HEK293 (cell line): ENCODE measurements at regions not wholly inside any gene's neighbourhood (a gene's known extent, or its start where the extent isn't known, plus 50 kb on each side); places are given as distances from the start of the nearest gene placed in this dataset.
"Not testable (repeated sequence)": the region's sequence is repeated elsewhere in the genome, so short reads cannot be mapped to it uniquely, and the experiment has no call there.

Experiments
- KLF16 ChIP-seq: fragments of 450-650 bp; formaldehyde crosslinking; IDR thresholded peaks from 2 replicates; pipeline ENCODE4 v1.5.1; 2017; ENCODE audit warnings: missing biosample characterization, missing genetic modification characterization
- MZF1 ChIP-seq: fragments of 450-650 bp; formaldehyde crosslinking; IDR thresholded peaks from 2 replicates; pipeline ENCODE4 v1.5.1; 2017; ENCODE audit warnings: missing biosample characterization, missing genetic modification characterization, borderline replicate concordance
- ZNF140 ChIP-seq: fragments of 450-650 bp; formaldehyde crosslinking; IDR thresholded peaks from 2 replicates; pipeline ENCODE4 v1.5.1; 2016; ENCODE audit warnings: missing biosample characterization, missing genetic modification characterization
- ZNF248 ChIP-seq: fragments of 450-650 bp; formaldehyde crosslinking; IDR thresholded peaks from 2 replicates; pipeline ENCODE4 v1.5.1; 2017; ENCODE audit warnings: missing biosample characterization, missing genetic modification characterization
- ZNF624 ChIP-seq: fragments of 450-650 bp; formaldehyde crosslinking; IDR thresholded peaks from 2 replicates; pipeline ENCODE4 v1.5.1; 2017; ENCODE audit warnings: missing biosample characterization, missing genetic modification characterization
- TF ChIP-seq, protein P1 (sequence below): fragments of 450-650 bp; formaldehyde crosslinking; IDR thresholded peaks from 2 replicates; pipeline ENCODE4 v1.5.1; 2016; ENCODE audit warnings: missing biosample characterization, missing genetic modification characterization
- TF ChIP-seq, protein P2 (sequence below): fragments of 450-650 bp; formaldehyde crosslinking; IDR thresholded peaks from 2 replicates; pipeline ENCODE4 v1.5.1; 2016; ENCODE audit warnings: missing biosample characterization, missing genetic modification characterization
- TF ChIP-seq, protein P3 (sequence below): fragments of 450-650 bp; formaldehyde crosslinking; IDR thresholded peaks from 2 replicates; pipeline ENCODE4 v1.5.1; 2016; ENCODE audit warnings: missing biosample characterization, missing genetic modification characterization

DNA sequence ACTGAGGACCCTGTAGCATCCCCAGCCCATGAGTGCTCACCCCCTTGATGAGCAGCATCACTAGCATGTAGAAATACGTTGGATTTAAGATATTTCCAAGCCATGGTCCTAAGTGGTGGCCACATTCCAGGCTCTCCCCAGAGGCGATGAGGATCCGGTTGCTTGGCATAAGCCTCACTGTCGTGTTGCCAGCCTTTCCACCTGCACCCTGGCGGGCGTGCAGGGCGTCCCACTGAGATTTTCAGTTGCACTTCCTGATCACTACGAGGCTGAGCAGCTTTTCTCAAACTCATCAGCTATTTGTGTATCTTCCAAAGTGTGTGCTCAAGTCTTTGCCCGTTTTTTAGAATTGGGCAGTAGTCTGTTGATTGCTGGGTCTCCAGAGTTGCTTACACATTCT lies 326.3 kb downstream of the CACNA1B start:
- TF ChIP-seq, protein P1, sequence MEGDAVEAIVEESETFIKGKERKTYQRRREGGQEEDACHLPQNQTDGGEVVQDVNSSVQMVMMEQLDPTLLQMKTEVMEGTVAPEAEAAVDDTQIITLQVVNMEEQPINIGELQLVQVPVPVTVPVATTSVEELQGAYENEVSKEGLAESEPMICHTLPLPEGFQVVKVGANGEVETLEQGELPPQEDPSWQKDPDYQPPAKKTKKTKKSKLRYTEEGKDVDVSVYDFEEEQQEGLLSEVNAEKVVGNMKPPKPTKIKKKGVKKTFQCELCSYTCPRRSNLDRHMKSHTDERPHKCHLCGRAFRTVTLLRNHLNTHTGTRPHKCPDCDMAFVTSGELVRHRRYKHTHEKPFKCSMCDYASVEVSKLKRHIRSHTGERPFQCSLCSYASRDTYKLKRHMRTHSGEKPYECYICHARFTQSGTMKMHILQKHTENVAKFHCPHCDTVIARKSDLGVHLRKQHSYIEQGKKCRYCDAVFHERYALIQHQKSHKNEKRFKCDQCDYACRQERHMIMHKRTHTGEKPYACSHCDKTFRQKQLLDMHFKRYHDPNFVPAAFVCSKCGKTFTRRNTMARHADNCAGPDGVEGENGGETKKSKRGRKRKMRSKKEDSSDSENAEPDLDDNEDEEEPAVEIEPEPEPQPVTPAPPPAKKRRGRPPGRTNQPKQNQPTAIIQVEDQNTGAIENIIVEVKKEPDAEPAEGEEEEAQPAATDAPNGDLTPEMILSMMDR (tag by site-specific recombination): not testable (repeated sequence)
- TF ChIP-seq, protein P2, sequence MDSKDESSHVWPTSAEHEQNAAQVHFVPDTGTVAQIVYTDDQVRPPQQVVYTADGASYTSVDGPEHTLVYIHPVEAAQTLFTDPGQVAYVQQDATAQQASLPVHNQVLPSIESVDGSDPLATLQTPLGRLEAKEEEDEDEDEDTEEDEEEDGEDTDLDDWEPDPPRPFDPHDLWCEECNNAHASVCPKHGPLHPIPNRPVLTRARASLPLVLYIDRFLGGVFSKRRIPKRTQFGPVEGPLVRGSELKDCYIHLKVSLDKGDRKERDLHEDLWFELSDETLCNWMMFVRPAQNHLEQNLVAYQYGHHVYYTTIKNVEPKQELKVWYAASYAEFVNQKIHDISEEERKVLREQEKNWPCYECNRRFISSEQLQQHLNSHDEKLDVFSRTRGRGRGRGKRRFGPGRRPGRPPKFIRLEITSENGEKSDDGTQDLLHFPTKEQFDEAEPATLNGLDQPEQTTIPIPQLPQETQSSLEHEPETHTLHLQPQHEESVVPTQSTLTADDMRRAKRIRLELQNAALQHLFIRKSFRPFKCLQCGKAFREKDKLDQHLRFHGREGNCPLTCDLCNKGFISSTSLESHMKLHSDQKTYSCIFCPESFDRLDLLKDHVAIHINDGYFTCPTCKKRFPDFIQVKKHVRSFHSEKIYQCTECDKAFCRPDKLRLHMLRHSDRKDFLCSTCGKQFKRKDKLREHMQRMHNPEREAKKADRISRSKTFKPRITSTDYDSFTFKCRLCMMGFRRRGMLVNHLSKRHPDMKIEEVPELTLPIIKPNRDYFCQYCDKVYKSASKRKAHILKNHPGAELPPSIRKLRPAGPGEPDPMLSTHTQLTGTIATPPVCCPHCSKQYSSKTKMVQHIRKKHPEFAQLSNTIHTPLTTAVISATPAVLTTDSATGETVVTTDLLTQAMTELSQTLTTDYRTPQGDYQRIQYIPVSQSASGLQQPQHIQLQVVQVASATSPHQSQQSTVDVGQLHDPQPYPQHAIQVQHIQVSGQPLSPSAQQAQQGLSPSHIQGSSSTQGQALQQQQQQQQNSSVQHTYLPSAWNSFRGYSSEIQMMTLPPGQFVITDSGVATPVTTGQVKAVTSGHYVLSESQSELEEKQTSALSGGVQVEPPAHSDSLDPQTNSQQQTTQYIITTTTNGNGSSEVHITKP (tag by site-specific recombination): not testable (repeated sequence)
- not testable (repeated sequence) for TF ChIP-seq MZF1, ZNF624, ZNF140, KLF16, ZNF248 (tag by site-specific recombination)
- TF ChIP-seq, protein P3, sequence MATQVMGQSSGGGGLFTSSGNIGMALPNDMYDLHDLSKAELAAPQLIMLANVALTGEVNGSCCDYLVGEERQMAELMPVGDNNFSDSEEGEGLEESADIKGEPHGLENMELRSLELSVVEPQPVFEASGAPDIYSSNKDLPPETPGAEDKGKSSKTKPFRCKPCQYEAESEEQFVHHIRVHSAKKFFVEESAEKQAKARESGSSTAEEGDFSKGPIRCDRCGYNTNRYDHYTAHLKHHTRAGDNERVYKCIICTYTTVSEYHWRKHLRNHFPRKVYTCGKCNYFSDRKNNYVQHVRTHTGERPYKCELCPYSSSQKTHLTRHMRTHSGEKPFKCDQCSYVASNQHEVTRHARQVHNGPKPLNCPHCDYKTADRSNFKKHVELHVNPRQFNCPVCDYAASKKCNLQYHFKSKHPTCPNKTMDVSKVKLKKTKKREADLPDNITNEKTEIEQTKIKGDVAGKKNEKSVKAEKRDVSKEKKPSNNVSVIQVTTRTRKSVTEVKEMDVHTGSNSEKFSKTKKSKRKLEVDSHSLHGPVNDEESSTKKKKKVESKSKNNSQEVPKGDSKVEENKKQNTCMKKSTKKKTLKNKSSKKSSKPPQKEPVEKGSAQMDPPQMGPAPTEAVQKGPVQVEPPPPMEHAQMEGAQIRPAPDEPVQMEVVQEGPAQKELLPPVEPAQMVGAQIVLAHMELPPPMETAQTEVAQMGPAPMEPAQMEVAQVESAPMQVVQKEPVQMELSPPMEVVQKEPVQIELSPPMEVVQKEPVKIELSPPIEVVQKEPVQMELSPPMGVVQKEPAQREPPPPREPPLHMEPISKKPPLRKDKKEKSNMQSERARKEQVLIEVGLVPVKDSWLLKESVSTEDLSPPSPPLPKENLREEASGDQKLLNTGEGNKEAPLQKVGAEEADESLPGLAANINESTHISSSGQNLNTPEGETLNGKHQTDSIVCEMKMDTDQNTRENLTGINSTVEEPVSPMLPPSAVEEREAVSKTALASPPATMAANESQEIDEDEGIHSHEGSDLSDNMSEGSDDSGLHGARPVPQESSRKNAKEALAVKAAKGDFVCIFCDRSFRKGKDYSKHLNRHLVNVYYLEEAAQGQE (tag by site-specific recombination): not testable (repeated sequence)
